Right forelimb (tissue), 1 donor: ENCODE measurements at regions not wholly inside any gene's neighbourhood (a gene's known extent, or its start where the extent isn't known, plus 50 kb on each side); places are given as distances from the start of the nearest gene placed in this dataset.
"Not testable (repeated sequence)": the region's sequence is repeated elsewhere in the genome, so short reads cannot be mapped to it uniquely, and the experiment has no call there.

Experiments used
- DNase-seq: peaks from one replicate; pipeline ENCODE4 v3.0.0-alpha.2; 2018

- not testable (repeated sequence) for DNase-seq
These were observed 249.4 kb downstream of the SHOX start for GRCh38 chrX:879756-880698.

- no peak for DNase-seq
These were observed 243.5 kb downstream of the SHOX start for GRCh38 chrX:874061-874460.

- DNase-seq = no peak
These were observed 242.4 kb downstream of the SHOX start for GRCh38 chrX:873016-873415.

- no peak for DNase-seq
These were observed 241.5 kb downstream of the SHOX start for GRCh38 chrX:872090-872489.

- no peak for DNase-seq
These were observed 241.0 kb downstream of the SHOX start for GRCh38 chrX:871626-872025.

GRCh38 chrX:867966-868647 is 237.5 kb downstream of the SHOX start:
- DNase-seq = no peak

GRCh38 chrX:867502-867901 is 236.9 kb downstream of the SHOX start:
- DNase-seq = no peak

GRCh38 chrX:866441-866990 is 235.9 kb downstream of the SHOX start:
- no peak for DNase-seq

- no peak for DNase-seq
These were observed 234.8 kb downstream of the SHOX start for GRCh38 chrX:865422-865821.

- no peak for DNase-seq
These were observed 231.3 kb downstream of the SHOX start for GRCh38 chrX:861921-862320.

- no peak for DNase-seq
These were observed 230.8 kb downstream of the SHOX start for GRCh38 chrX:861340-861890.

GRCh38 chrX:859329-859728 is 228.7 kb downstream of the SHOX start:
- DNase-seq = no peak

GRCh38 chrX:858542-859078 is 228.0 kb downstream of the SHOX start:
- no peak for DNase-seq

- no peak for DNase-seq
These were observed 226.8 kb downstream of the SHOX start for GRCh38 chrX:857376-857775.

- no peak for DNase-seq
These were observed 226.1 kb downstream of the SHOX start for GRCh38 chrX:856566-857290.

- no peak for DNase-seq
These were observed 222.7 kb downstream of the SHOX start for GRCh38 chrX:853304-853703.

GRCh38 chrX:850471-850916 is 219.9 kb downstream of the SHOX start:
- no peak for DNase-seq

GRCh38 chrX:848386-848785 is 217.8 kb downstream of the SHOX start:
- no peak for DNase-seq

GRCh38 chrX:843306-843705 is 212.7 kb downstream of the SHOX start:
- no peak for DNase-seq

- no peak for DNase-seq
These were observed 210.0 kb downstream of the SHOX start for GRCh38 chrX:840556-840955.

- not testable (repeated sequence) for DNase-seq
These were observed 208.1 kb downstream of the SHOX start for GRCh38 chrX:838666-839065.

- not testable (repeated sequence) for DNase-seq
These were observed 205.3 kb downstream of the SHOX start for GRCh38 chrX:835857-836256.
